Right lobe of liver (tissue), 6 donors: ENCODE measurements at regions not wholly inside any gene's neighbourhood (a gene's known extent, or its start where the extent isn't known, plus 50 kb on each side); places are given as distances from the start of the nearest gene placed in this dataset.

Experiments used
- ATAC-seq, 4 donors: fragments of 200-7000 bp; cut with Tn5 transposase; one replicate each; pipeline ENCODE4 v1.9.1; 2020; ENCODE audit warnings: mild to moderate bottlenecking in 4 of 4, moderate library complexity in 4 of 4
- DNase-seq, 3 donors: peaks; one replicate each; pipeline ENCODE4 v3.0.0-alpha.2; 2020
- H3K27ac ChIP-seq, 3 donors: fragments of 200-600 bp; one replicate each; pipeline ENCODE4 v1.8.0; 2022
- H3K27me3 ChIP-seq, 2 donors: fragments of 200-600 bp; one replicate each; pipeline ENCODE4 v1.8.0; 2022
- H3K36me3 ChIP-seq, 4 donors: fragments of 200-600 bp; sonication (generic) in 1 of 4; one replicate each; pipeline versions ENCODE4 v1.5.1 to v1.8.0; 2017 to 2022; ENCODE audit warnings: control low read depth in 1 of 4
- H3K4me1 ChIP-seq, 4 donors: fragments of 200-600 bp; sonication (generic) in 1 of 4; one replicate each; pipeline versions ENCODE4 v1.5.1 to v1.8.0; 2017 to 2022; ENCODE audit warnings: control low read depth in 1 of 4
- H3K4me3 ChIP-seq, 3 donors: fragments of 200-600 bp; one replicate each; pipeline ENCODE4 v1.8.0; 2022
- H3K9me3 ChIP-seq, 4 donors: fragments of 200-600 bp; sonication (generic) in 1 of 4; one replicate each; pipeline versions ENCODE4 v1.5.1 to v1.8.0; 2017 to 2022; ENCODE audit warnings: control low read depth in 1 of 4
- POLR2A ChIP-seq: fragments of 450-650 bp; IDR thresholded peaks from one replicate; pipeline ENCODE4 v1.6.1; 2017; ENCODE audit warnings: antibody characterized with exemption, mild to moderate bottlenecking
- WGBS: methylation state at CpG from one replicate; pipeline ENCODE4 v1.1.6; 2018; ENCODE audit warnings: low coverage, low lambda C conversion rate; ENCODE audit not compliant: insufficient coverage; ENCODE audit errors: missing lambda C conversion rate; 5-methylcytosine and 5-hydroxymethylcytosine counted together
- intact Hi-C, 2 donors: fragments of 100-400 bp; cut with DNase I; formaldehyde crosslinking; loops; one replicate each; pipeline versions ENCODE4 v1.11.2 to v1.14.1; 2022
- TF ChIP-seq, protein P1 (sequence below), 4 donors: fragments of 200-600 bp in 3 of 4; fragments of 450-650 bp in 1 of 4; IDR thresholded peaks; one replicate each; pipeline versions ENCODE4 v1.5.1 to v1.8.0; 2016 to 2022; ENCODE audit warnings: antibody characterized with exemption in 4 of 4, mild to moderate bottlenecking in 2 of 4
- donor health status: DM: no; HTN: yes; CAD: no.
- donor health status: DM: no; HTN: no; CAD: no.
- donor health status: DM: no; HTN: no; CAD: no.
- donor health status: DM: no; HTN: yes; CAD: no.
- donor health status: DM: no; HTN: yes; CAD: no.

DNA sequence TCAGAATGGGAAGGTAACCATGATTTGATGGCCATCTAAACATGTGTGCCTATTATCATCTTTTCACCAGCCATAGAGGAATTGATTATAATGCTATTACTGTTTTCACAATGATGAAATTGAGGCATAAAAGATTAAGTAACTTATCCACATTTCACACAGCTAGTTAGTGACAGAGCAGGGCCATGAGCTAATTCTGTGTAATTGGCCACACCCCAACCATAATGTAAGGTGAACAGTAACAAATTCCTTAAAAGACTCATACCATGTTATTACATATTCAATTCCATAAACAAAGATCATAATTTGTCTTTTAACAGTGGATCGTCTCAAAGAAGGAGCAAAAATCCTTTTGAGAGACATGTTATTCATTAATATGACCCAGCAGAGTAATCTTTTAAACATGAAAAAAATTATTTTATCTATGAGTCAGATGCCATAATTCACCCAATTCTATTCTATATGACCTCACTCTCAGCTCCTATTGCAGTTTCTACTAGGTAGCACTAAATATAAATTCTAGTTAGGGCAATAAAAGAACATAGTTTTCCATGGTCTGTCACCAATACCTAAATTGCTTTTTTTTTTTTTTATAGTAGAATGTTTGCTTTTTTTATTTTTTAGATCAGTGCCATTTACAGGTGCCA is 475.8 kb upstream of the SLC39A10 start:
- WGBS: 85% methylated on average over 1 of the region's 1 CpG
- intact Hi-C loops: no loop called here

DNA sequence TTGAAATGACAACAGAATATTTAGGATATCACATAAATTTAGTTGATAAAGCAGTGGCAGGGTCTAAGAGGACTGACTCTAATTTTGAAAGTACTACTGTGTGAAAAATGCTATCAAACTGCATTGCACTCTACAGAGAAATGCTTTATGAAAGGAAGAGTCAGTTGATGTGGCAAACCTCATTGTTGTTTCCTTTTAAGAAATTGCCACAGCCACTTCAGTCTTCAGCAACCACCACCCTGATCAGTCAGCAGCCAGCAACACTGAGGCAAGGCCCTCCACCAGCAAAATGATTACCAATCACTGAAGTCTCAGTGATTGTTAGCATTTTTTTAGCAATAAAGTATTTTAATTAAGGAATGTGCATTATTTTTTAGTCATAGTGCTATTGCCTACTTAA is 488.7 kb upstream of the SLC39A10 start:
- no peak for ATAC-seq
- no peaks in the 10 kb centered on the region for H3K4me1 ChIP-seq
- no peak for DNase-seq
- H3K27ac ChIP-seq: no peak overlapping the region
- intact Hi-C loops: no loop called here
- no peaks in the 10 kb centered on the region for H3K36me3 ChIP-seq
- H3K4me3 ChIP-seq: no peak overlapping the region
- H3K9me3 ChIP-seq: no peaks in the 10 kb centered on the region
- no peaks in the 10 kb centered on the region for H3K27me3 ChIP-seq
- TF ChIP-seq, protein P1, sequence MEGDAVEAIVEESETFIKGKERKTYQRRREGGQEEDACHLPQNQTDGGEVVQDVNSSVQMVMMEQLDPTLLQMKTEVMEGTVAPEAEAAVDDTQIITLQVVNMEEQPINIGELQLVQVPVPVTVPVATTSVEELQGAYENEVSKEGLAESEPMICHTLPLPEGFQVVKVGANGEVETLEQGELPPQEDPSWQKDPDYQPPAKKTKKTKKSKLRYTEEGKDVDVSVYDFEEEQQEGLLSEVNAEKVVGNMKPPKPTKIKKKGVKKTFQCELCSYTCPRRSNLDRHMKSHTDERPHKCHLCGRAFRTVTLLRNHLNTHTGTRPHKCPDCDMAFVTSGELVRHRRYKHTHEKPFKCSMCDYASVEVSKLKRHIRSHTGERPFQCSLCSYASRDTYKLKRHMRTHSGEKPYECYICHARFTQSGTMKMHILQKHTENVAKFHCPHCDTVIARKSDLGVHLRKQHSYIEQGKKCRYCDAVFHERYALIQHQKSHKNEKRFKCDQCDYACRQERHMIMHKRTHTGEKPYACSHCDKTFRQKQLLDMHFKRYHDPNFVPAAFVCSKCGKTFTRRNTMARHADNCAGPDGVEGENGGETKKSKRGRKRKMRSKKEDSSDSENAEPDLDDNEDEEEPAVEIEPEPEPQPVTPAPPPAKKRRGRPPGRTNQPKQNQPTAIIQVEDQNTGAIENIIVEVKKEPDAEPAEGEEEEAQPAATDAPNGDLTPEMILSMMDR (IDR thresholded peaks at IDR 0.05): no peak
- no peak for TF ChIP-seq POLR2A

More for the DNA sequence above, 475.8 kb upstream of the SLC39A10 start:
- no peaks in the 10 kb centered on the region for H3K36me3 ChIP-seq
- no peaks in the 10 kb centered on the region for H3K27me3 ChIP-seq
- TF ChIP-seq POLR2A: no peak
- TF ChIP-seq, protein P1 (IDR thresholded peaks at IDR 0.05): no peak
- H3K27ac ChIP-seq: no peak overlapping the region
- no peak for ATAC-seq
- no peak overlapping the region for H3K4me3 ChIP-seq
- DNase-seq: no peak
- no peaks in the 10 kb centered on the region for H3K9me3 ChIP-seq
- H3K4me1 ChIP-seq: no peaks in the 10 kb centered on the region

GRCh38 chr2:195164930-195165329 is 492.1 kb upstream of the SLC39A10 start:
- intact Hi-C loops: no loop called here
- no peak overlapping the region for H3K27ac ChIP-seq
- WGBS: 20% methylated on average over 2 of the region's 2 CpGs
- no peak overlapping the region for H3K4me3 ChIP-seq
- no peaks in the 10 kb centered on the region for H3K27me3 ChIP-seq
- H3K9me3 ChIP-seq: no peaks in the 10 kb centered on the region
- TF ChIP-seq, protein P1 (IDR thresholded peaks at IDR 0.05): no peak
- no peak for TF ChIP-seq POLR2A
- no peaks in the 10 kb centered on the region for H3K36me3 ChIP-seq
- no peaks in the 10 kb centered on the region for H3K4me1 ChIP-seq
- ATAC-seq (no peak), DNase-seq (no peak)

GRCh38 chr2:195162918-195163317 is 494.1 kb upstream of the SLC39A10 start:
- no peaks in the 10 kb centered on the region for H3K4me1 ChIP-seq
- ATAC-seq: no peak
- no peaks in the 10 kb centered on the region for H3K27me3 ChIP-seq
- no peak overlapping the region for H3K4me3 ChIP-seq
- no peaks in the 10 kb centered on the region for H3K36me3 ChIP-seq
- DNase-seq: no peak
- no peaks in the 10 kb centered on the region for H3K9me3 ChIP-seq
- 31% methylated on average over 3 of the region's 3 CpGs for WGBS
- intact Hi-C loops: no loop called here
- no peak for TF ChIP-seq POLR2A
- TF ChIP-seq, protein P1 (IDR thresholded peaks at IDR 0.05): no peak
- no peak overlapping the region for H3K27ac ChIP-seq

DNA sequence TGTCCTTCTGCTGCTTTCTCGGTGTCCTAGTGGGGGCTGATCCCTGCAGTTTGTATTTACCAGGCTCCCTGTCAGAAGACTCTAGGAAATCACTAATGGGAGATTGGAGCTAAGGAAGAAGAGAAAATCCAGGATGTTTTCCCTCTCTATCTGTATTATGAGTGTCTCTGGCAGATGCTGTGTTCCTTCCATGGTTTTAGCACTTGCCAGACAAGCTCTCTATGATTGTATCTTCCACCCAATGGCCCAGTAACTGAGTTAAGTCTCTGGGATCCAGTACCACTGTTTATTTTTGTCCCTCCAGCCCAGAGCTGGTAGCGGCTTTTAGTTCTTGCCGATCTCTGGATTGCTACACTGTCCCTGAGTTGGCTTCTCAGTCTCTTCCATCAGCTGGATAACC is 494.8 kb upstream of the SLC39A10 start:
- WGBS: 60% methylated on average over 3 of the region's 3 CpGs
- no peak for ATAC-seq

More for the DNA sequence above, 494.8 kb upstream of the SLC39A10 start:
- intact Hi-C loops: no loop called here
- no peaks in the 10 kb centered on the region for H3K27me3 ChIP-seq
- H3K9me3 ChIP-seq: no peaks in the 10 kb centered on the region
- no peak overlapping the region for H3K4me3 ChIP-seq
- no peak overlapping the region for H3K27ac ChIP-seq
- H3K4me1 ChIP-seq: no peaks in the 10 kb centered on the region
- TF ChIP-seq, protein P1 (IDR thresholded peaks at IDR 0.05): no peak
- no peak for TF ChIP-seq POLR2A
- no peak for DNase-seq
- H3K36me3 ChIP-seq: no peaks in the 10 kb centered on the region
